SH-SY5Y (cell line): ENCODE measurements at regions not wholly inside any gene's neighbourhood (a gene's known extent, or its start where the extent isn't known, plus 50 kb on each side); places are given as distances from the start of the nearest gene placed in this dataset.

Source experiments
- GATA2 ChIP-seq: IDR thresholded peaks from 2 replicates; pipeline ENCODE4 v1.6.1; 2011; ENCODE audit warnings: mild to moderate bottlenecking, low read depth, low read length
- GATA3 ChIP-seq: IDR thresholded peaks from 2 replicates; pipeline ENCODE4 v1.6.1; 2011; ENCODE audit warnings: low read depth, mild to moderate bottlenecking, low read length, moderate library complexity

DNA sequence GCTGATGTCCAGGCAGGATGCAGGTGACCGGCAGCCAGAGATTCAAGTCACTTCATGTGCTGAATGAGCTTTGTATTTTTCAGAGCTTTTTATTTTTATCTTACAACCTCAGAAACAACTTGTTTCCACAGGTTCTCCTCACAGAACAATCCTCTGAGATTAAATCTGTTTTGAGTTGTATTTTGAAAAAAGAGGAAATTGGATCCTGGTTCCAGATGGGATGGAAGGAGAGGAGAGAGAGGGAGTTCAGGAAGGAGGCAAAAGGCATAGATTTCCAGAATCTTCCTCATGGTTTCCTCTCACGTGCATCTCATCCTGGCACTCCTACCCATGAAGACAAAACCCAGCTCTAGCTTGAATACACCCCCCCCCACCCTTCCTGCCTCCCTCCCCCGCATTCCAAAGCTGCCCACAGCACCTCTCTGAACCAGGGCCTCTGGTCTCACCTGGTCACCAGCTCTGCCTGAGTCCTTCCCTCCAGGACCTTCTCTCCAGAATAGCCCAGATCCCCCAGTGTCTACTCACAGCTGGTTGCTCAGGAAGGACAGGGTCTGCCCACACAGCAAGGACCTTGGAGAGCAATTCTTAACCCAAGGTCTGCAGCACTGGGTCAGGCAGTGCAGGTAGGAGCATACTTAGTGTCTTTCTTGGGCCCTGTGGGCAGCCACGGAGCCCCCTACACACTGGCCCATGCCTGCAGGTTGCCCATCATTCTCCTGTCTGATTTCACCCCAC, 104.7 kb downstream of the ZFP36L2 start:
- TF ChIP-seq GATA2: no peak
- no peak for TF ChIP-seq GATA3
